RPMI7951 (cell line): ENCODE measurements at regions not wholly inside any gene's neighbourhood (a gene's known extent, or its start where the extent isn't known, plus 50 kb on each side); places are given as distances from the start of the nearest gene placed in this dataset.

Experiments
- DNase-seq: peaks from one replicate; pipeline ENCODE4 v3.0.0-alpha.2; 2012; ENCODE audit warnings: low read depth

DNA sequence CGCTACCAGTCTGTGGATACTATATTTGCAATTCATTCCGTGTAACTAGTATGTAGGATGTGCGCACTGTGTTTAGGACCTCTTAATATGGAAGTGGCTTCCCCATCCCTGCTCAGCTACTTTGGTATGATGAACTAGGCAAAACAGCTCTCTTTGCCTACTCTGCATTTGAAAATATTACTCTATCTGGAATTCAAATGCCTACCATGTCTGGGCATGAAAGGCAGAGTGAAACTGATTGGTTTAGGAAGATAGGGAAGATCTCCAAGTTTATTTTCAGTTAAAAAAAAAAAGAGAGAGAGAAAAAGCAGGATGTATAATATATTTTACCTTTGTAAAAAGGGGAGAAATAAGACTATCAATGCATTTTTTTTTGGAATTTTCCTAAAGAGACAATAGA, 74.1 kb upstream of the ELL2 start:
- no peak for DNase-seq

DNA sequence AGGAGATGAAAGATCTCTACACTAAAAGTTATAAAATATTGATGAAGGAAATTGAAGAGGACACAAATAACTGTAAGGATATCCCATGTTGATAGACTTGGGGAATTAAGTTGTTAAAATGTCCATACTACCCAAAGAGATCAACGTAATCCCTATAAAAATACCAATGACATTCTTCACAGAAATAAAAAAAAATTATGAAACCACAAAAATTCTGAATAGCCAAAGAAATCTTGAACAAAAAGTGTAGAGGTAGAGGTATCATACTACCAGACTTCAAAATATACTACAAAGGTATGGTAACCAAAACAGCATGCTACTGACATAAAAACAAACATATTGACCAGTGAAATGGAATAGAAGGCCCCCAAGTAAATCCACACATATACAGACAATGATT, 71.5 kb upstream of the ELL2 start:
- DNase-seq = no peak

DNA sequence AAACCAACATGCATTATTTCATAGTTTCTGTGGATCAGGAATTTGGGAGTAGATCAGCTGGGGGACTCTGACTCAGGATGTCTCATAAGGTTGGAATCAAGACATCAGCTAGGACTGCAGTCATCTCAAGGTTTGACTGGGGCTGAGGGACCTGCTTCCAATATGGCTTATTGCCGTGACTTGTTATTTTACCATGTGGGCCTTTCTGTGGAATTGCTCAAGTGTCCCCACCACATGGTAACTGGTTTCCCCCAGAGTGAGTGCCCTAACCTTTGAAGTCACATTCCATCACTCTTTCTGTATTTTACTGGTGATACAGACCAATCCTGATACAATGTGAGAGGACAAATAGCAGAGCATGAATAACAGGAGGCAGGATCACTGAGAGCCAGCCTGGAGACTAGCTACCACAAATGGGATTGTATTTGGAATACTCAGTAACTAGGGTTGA, 70.2 kb upstream of the ELL2 start:
- DNase-seq = peak; percentile 73

GRCh38 chr5:96031180-96031579, 69.5 kb upstream of the ELL2 start:
- DNase-seq = no peak

DNA sequence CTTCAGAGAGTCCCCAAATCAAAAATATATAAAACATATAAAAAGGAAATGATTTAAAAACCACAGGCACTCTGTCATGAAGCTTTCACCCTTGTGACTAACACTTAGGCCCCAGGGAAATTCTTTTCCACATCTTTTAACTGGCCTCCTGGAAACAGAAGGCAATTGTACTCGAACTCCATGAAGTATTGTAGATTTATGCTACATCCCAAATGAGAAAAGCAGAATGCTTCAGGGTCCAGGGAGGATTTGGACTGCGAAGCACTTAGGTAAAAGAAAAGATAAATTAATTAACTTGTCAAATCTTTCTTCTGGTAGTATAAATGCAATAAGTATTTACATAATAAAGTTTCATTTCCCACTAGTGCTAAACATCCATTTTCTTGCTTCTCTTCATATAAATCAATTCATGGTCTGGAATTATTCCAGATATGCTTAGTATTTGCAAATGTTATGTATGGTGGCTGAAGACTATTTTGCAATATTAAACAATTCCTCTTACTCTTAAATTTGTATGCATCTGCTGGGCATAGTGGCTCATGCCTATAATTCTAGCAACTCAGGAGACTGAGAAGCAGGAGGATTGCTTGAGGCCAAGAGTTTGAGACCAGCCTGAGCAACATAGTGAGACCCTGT, 64.9 kb upstream of the ELL2 start:
- DNase-seq = peak; percentile 86

DNA sequence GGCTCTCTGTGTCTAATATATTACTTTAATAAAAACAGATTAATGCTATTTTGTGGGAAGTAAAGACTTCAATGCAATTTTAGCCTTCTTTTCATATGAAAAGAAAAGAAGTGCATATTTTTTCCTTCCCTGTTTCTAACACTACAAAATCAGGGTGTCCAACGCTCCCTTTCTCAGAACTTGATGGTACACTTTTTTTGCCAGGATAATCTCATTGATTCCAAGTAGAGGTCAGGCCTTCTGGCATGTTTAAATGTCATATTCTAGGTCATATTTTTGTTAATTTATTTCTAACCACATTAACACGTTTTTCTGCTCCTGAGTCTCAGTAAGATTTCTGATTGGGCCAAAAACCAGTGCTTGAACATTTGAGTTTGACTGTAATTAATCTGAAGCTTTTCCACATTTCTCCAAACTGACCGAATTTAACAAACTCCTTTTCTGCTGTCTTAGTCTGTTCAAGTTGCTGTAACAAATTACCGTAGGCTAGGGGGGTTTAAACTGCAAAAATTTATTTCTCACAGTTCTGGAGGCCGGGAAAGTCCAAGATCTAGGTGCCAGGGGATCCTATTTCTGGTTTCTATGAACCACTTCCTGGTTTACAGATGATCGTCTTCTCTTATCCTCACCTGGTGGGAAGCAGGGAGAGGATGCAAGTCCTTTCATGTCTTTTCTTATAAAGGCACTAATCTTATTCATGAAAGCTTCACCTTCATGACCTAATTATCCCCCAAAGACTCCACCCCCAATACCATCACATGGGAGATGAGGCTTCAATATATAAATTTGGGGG, 63.2 kb upstream of the ELL2 start:
- no peak for DNase-seq

GRCh38 chr5:96023518-96023917, 61.9 kb upstream of the ELL2 start:
- peak; percentile 61 for DNase-seq

DNA sequence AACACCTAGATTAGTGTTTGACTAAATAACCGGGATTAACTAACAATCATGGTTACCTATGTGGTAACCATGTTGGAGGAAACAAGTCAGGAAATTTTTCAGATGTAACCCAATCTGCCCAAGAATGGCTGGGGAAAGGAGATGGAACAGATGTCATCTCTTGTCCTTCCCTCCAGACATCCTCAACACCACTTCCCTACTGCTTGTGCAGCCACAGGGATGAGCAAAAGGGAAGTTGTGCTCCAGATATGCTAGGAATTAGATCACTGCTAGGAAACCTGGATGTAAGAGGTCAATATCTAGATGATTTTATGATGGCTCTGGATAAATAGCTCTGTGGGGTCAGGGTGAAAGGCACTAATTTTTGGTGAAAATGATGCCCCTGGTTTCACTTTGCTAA, 61.3 kb upstream of the ELL2 start:
- peak; percentile 20 for DNase-seq

GRCh38 chr5:96017951-96018350, 56.3 kb upstream of the ELL2 start:
- no peak for DNase-seq

- DNase-seq = no peak
Observed at GRCh38 chr5:96016216-96016615, 54.6 kb upstream of the ELL2 start.

- no peak for DNase-seq
Observed at GRCh38 chr5:96015709-96016108, 54.1 kb upstream of the ELL2 start.

DNA sequence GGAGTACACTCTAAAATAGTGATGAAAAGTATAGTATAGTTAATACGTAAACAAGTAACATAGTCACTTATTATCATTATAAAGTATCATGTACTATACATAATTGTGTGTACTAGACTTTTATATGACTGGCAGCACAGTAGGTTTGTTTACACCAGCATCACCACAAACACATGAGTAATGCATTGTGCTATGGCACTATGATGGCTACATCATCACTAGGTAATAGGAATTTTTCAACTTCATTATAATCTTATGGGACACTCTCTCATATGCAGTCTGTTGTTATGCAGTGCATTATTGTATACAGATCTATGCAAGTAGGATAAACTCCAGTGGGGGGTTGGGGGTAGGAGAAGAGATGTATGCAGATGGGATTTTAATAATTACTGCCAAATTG, 52.7 kb upstream of the ELL2 start:
- no peak for DNase-seq

- no peak for DNase-seq
Observed at GRCh38 chr5:96013254-96013653, 51.6 kb upstream of the ELL2 start.

DNA sequence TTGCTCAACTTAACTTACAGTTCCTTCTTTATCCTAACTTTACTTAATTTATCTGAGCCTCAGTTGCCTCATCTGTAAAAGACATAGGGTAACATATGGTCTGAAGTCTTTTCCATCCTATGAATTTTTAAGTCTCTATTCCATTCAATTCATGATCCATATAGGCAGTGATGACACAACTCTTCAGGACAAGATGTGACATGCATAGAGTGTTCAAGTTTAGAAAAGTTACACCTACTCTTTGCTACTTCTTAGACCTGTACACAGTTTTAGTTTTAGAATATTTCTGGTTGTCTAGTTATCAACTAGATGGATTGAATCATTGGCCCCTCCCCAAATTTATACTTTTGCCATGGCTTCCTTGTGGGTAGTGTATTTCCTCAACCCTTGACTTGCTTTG, 50.7 kb upstream of the ELL2 start:
- no peak for DNase-seq
